ENCODE measurements at regions not wholly inside any gene's neighbourhood (a gene's known extent, or its start where the extent isn't known, plus 50 kb on each side); places are given as distances from the start of the nearest gene placed in this dataset.

DNA sequence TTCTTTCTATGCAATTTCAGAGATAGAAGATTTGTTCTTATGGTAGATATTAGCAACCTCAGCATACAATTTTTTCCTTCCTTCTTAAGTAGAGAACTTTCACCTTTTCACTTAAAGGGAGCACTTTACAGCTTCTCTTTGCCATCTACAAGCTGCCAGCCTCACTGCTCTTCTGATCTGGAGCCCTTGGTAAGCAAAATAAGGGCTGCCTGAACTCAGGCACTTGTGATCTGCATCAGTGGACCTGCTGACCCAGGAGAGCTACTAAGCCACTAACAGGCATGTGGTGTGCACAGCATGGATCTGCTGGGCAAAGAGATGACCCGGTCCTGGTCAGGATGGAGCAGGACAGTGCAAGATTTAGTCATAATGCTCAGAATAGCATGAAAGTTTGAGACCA lies 80.8 kb upstream of the SNTG2 start:
- DNase-seq: no peak
- H3K9me2 ChIP-seq: no peaks in the 10 kb centered on the region
- H3K4me2 ChIP-seq: no peak overlapping the region
- no peaks in the 10 kb centered on the region for H3K79me2 ChIP-seq (ENCODE audit: insufficient read depth)
- WGBS (ENCODE audit: low lambda C conversion rate): 29% methylated on average over 1 of the region's 1 CpG
- no peak overlapping the region for H3K9ac ChIP-seq
- no peak overlapping the region for H3K27ac ChIP-seq (ENCODE audit: low read depth in 2 of 2, low read length in 1 of 2)
- CTCF ChIA-PET: no interaction called here
- no peak overlapping the region for H3K4me3 ChIP-seq (ENCODE audit: low read depth in 2 of 2, low read length in 1 of 2)
- H2AFZ ChIP-seq (ENCODE audit: low read depth): no peak overlapping the region
- POLR2A ChIA-PET: no interaction called here
- no peaks in the 10 kb centered on the region for H3K9me3 ChIP-seq
- no peaks in the 10 kb centered on the region for H3K36me3 ChIP-seq (replicated peaks in 1 of 2; ENCODE audit: control insufficient read depth in 1 of 2, insufficient read depth in 2 of 2, low read length in 1 of 2)
- H3K27me3 ChIP-seq (ENCODE audit: insufficient read depth): no peaks in the 10 kb centered on the region
- no peak for TF ChIP-seq CHD2 (IDR thresholded peaks at IDR 0.05; ENCODE audit: low read length, partially characterized antibody)
- TF ChIP-seq GATA2 (CRISPR knock-in tag; IDR thresholded peaks at IDR 0.05): no peak
- no peak for TF ChIP-seq EP300 (IDR thresholded peaks at IDR 0.05; ENCODE audit: borderline replicate concordance in 1 of 2, low read depth in 1 of 2, low read length in 1 of 2)
- TF ChIP-seq, protein P1, sequence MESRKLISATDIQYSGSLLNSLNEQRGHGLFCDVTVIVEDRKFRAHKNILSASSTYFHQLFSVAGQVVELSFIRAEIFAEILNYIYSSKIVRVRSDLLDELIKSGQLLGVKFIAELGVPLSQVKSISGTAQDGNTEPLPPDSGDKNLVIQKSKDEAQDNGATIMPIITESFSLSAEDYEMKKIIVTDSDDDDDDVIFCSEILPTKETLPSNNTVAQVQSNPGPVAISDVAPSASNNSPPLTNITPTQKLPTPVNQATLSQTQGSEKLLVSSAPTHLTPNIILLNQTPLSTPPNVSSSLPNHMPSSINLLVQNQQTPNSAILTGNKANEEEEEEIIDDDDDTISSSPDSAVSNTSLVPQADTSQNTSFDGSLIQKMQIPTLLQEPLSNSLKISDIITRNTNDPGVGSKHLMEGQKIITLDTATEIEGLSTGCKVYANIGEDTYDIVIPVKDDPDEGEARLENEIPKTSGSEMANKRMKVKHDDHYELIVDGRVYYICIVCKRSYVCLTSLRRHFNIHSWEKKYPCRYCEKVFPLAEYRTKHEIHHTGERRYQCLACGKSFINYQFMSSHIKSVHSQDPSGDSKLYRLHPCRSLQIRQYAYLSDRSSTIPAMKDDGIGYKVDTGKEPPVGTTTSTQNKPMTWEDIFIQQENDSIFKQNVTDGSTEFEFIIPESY (IDR thresholded peaks at IDR 0.05; ENCODE audit: borderline replicate concordance, low read depth): no peak
- TF ChIP-seq NFIC (IDR thresholded peaks at IDR 0.05; ENCODE audit: borderline replicate concordance): no peak
- TF ChIP-seq FOSL2 (IDR thresholded peaks at IDR 0.05; ENCODE audit: borderline replicate concordance, low read depth): no peak
- TF ChIP-seq, protein P2, sequence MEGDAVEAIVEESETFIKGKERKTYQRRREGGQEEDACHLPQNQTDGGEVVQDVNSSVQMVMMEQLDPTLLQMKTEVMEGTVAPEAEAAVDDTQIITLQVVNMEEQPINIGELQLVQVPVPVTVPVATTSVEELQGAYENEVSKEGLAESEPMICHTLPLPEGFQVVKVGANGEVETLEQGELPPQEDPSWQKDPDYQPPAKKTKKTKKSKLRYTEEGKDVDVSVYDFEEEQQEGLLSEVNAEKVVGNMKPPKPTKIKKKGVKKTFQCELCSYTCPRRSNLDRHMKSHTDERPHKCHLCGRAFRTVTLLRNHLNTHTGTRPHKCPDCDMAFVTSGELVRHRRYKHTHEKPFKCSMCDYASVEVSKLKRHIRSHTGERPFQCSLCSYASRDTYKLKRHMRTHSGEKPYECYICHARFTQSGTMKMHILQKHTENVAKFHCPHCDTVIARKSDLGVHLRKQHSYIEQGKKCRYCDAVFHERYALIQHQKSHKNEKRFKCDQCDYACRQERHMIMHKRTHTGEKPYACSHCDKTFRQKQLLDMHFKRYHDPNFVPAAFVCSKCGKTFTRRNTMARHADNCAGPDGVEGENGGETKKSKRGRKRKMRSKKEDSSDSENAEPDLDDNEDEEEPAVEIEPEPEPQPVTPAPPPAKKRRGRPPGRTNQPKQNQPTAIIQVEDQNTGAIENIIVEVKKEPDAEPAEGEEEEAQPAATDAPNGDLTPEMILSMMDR (IDR thresholded peaks at IDR 0.05): no peak
- TF ChIP-seq POLR2AphosphoS5 (IDR thresholded peaks at IDR 0.05; ENCODE audit: low read depth, low read length): no peak
- no peak for TF ChIP-seq NRF1 (IDR thresholded peaks at IDR 0.05; ENCODE audit: low read depth, low read length)
- TF ChIP-seq RCOR1 (IDR thresholded peaks at IDR 0.05; ENCODE audit: low read length): no peak
- TF ChIP-seq, protein P3, sequence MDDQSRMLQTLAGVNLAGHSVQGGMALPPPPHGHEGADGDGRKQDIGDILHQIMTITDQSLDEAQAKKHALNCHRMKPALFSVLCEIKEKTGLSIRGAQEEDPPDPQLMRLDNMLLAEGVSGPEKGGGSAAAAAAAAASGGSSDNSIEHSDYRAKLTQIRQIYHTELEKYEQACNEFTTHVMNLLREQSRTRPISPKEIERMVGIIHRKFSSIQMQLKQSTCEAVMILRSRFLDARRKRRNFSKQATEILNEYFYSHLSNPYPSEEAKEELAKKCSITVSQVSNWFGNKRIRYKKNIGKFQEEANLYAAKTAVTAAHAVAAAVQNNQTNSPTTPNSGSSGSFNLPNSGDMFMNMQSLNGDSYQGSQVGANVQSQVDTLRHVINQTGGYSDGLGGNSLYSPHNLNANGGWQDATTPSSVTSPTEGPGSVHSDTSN (IDR thresholded peaks at IDR 0.05): no peak
- TF ChIP-seq RAD21 (IDR thresholded peaks at IDR 0.05; ENCODE audit: low read length): no peak
- H4K20me1 ChIP-seq (ENCODE audit: insufficient read depth): no peaks in the 10 kb centered on the region
- H3F3A ChIP-seq (replicated peaks; ENCODE audit: insufficient read depth): no peaks in the 10 kb centered on the region
- H3K4me1 ChIP-seq (ENCODE audit: control insufficient read depth in 1 of 2, insufficient read depth in 2 of 2, low read depth in 1 of 2, low read length in 1 of 2): peaks cover 0 to 28% of the 10 kb centered on the region in 2 experiments; a peak in 1 of 4 replicates

DNA sequence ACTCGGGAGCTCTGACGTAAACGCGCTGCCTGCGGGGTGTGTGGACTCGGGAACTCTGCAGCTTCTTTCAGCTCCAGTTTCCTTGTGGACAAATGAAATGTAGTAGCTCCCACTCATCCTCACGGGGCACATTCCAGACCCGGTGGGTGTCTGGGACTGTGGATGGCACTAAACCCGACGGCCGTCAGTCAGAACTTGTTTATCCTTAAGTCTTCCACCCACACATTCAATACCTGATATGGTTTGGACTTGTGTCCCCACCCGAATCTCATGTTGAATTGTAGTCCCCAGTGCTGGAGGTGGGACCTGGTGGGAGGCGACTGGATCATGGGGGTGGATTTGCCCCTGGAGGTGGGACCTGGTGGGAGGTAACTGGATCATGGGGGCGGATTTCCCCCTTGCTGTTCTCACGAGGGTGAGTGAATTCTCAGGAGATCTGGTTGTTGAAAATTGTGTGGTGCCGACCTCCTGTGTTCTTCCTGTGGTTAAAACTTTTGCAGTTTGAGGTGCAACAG lies 81.2 kb upstream of the SNTG2 start:
- DNase-seq: no peak
- Histone ChIP-seq H3F3A (replicated peaks; ENCODE audit: insufficient read depth) (no peaks in the 10 kb centered on the region), H3K4me1 (ENCODE audit: control insufficient read depth in 1 of 2, insufficient read depth in 2 of 2, low read depth in 1 of 2, low read length in 1 of 2) (peaks cover 0 to 30% of the 10 kb centered on the region in 2 experiments; a peak in 1 of 4 replicates), H3K27me3 (ENCODE audit: insufficient read depth) (no peaks in the 10 kb centered on the region), H3K4me3 (ENCODE audit: low read depth in 2 of 2, low read length in 1 of 2) (no peak overlapping the region; a peak in 1 of 4 replicates), H3K27ac (ENCODE audit: low read depth in 2 of 2, low read length in 1 of 2) (no peak overlapping the region), H3K4me2 (no peak overlapping the region), H3K9ac (no peak overlapping the region), H3K9me3 (no peaks in the 10 kb centered on the region), H4K20me1 (ENCODE audit: insufficient read depth) (no peaks in the 10 kb centered on the region), H3K9me2 (no peaks in the 10 kb centered on the region), H3K36me3 (replicated peaks in 1 of 2; ENCODE audit: control insufficient read depth in 1 of 2, insufficient read depth in 2 of 2, low read length in 1 of 2) (no peaks in the 10 kb centered on the region), H2AFZ (ENCODE audit: low read depth) (no peak overlapping the region), H3K79me2 (ENCODE audit: insufficient read depth) (no peaks in the 10 kb centered on the region)
- WGBS (ENCODE audit: low lambda C conversion rate): 47% methylated on average over 16 of the region's 16 CpGs
- CTCF ChIA-PET: no interaction called here
- POLR2A ChIA-PET: no interaction called here
- TF ChIP-seq CHD2 (IDR thresholded peaks at IDR 0.05; ENCODE audit: low read length, partially characterized antibody): no peak
- no peak for TF ChIP-seq RCOR1 (IDR thresholded peaks at IDR 0.05; ENCODE audit: low read length)
- TF ChIP-seq MXI1 (IDR thresholded peaks at IDR 0.05; ENCODE audit: low read depth, low read length): no peak
- TF ChIP-seq TEAD4 (IDR thresholded peaks at IDR 0.05; ENCODE audit: borderline replicate concordance, insufficient read depth): no peak
- no peak for TF ChIP-seq TAF1 (IDR thresholded peaks at IDR 0.05; ENCODE audit: borderline replicate concordance, low read depth, low read length)
- no peak for TF ChIP-seq RFX5 (IDR thresholded peaks at IDR 0.05; ENCODE audit: low read length)
- TF ChIP-seq SMC3 (IDR thresholded peaks at IDR 0.05; ENCODE audit: low read depth, low read length): no peak
- TF ChIP-seq, protein P4, sequence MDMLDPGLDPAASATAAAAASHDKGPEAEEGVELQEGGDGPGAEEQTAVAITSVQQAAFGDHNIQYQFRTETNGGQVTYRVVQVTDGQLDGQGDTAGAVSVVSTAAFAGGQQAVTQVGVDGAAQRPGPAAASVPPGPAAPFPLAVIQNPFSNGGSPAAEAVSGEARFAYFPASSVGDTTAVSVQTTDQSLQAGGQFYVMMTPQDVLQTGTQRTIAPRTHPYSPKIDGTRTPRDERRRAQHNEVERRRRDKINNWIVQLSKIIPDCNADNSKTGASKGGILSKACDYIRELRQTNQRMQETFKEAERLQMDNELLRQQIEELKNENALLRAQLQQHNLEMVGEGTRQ (IDR thresholded peaks at IDR 0.05; ENCODE audit: borderline replicate concordance, low read depth, low read length): no peak
- TF ChIP-seq SIN3A (IDR thresholded peaks at IDR 0.05; ENCODE audit: borderline replicate concordance, low read depth, low read length): no peak
